GM12878 (cell line): ENCODE measurements at regions not wholly inside any gene's neighbourhood (a gene's known extent, or its start where the extent isn't known, plus 50 kb on each side); places are given as distances from the start of the nearest gene placed in this dataset.

ENCODE experiments used
- BHLHE40 ChIP-seq, 2 experiments: fragments of 450-650 bp in 1 of 2; IDR thresholded peaks; 2 replicates each; pipeline ENCODE4 v1.6.1; 2011 to 2017; ENCODE audit warnings: low read depth in 2 of 2, borderline replicate concordance in 1 of 2, improper control_type of control experiment in 1 of 2, low read length in 1 of 2, mild to moderate bottlenecking in 1 of 2
- BMI1 ChIP-seq: fragments of 450-650 bp; IDR thresholded peaks from 2 replicates; pipeline ENCODE4 v1.6.1; 2016; ENCODE audit warnings: mild to moderate bottlenecking, moderate library complexity, borderline replicate concordance
- BRCA1 ChIP-seq: IDR thresholded peaks from 2 replicates; pipeline ENCODE4 v1.6.1; 2011; ENCODE audit warnings: low read depth, low read length, improper control_type of control experiment
- E2F8 ChIP-seq: fragments of 450-650 bp; IDR thresholded peaks from 2 replicates; pipeline ENCODE4 v1.6.1; 2018; ENCODE audit warnings: mild to moderate bottlenecking, low read depth, moderate library complexity; ENCODE audit not compliant: partially characterized antibody
- E4F1 ChIP-seq: fragments of 450-650 bp; IDR thresholded peaks from 2 replicates; pipeline ENCODE4 v1.6.1; 2018; ENCODE audit warnings: borderline replicate concordance, mild to moderate bottlenecking; ENCODE audit not compliant: partially characterized antibody
- FOXM1 ChIP-seq: IDR thresholded peaks from 2 replicates; pipeline ENCODE4 v1.6.1; 2012; ENCODE audit warnings: low read depth, mild to moderate bottlenecking, inconsistent platforms, low read length, moderate library complexity
- HSF1 ChIP-seq: fragments of 150-350 bp; IDR thresholded peaks from 2 replicates; pipeline ENCODE4 v1.6.1; 2014; ENCODE audit warnings: mild to moderate bottlenecking, low read depth, low read length
- JUNB ChIP-seq: IDR thresholded peaks from 2 replicates; pipeline ENCODE4 v1.6.1; 2016; ENCODE audit warnings: antibody characterized with exemption, mild to moderate bottlenecking
- TAF1 ChIP-seq: IDR thresholded peaks from 2 replicates; pipeline ENCODE4 v1.6.1; 2011; ENCODE audit warnings: mild to moderate bottlenecking, low read depth, low read length, borderline replicate concordance
- USF1 ChIP-seq: IDR thresholded peaks from 2 replicates; pipeline ENCODE4 v1.6.1; 2011; ENCODE audit warnings: borderline replicate concordance, low read depth, mild to moderate bottlenecking, moderate library complexity, mixed read lengths, low read length; ENCODE audit not compliant: insufficient read depth; ENCODE audit errors: extremely low read length
- TF ChIP-seq, protein P1 (sequence below), 3 experiments: IDR thresholded peaks in 2 of 3; conservative IDR thresholded peaks in 1 of 3; 2 replicates each; pipeline ENCODE4 v1.5.1; 2011; ENCODE audit warnings: low read depth in 3 of 3, low read length in 3 of 3, mild to moderate bottlenecking in 3 of 3, control low read depth in 2 of 3, moderate library complexity in 2 of 3, inconsistent platforms in 1 of 3, mixed read lengths in 1 of 3; ENCODE audit not compliant: control insufficient read depth in 2 of 3, insufficient read depth in 1 of 3; ENCODE audit errors: extremely low read depth in 1 of 3
- TF ChIP-seq, protein P2 (sequence below): IDR thresholded peaks from 2 replicates; pipeline ENCODE4 v1.6.1; 2012; ENCODE audit warnings: low read length, inconsistent platforms

- TF ChIP-seq, protein P1, sequence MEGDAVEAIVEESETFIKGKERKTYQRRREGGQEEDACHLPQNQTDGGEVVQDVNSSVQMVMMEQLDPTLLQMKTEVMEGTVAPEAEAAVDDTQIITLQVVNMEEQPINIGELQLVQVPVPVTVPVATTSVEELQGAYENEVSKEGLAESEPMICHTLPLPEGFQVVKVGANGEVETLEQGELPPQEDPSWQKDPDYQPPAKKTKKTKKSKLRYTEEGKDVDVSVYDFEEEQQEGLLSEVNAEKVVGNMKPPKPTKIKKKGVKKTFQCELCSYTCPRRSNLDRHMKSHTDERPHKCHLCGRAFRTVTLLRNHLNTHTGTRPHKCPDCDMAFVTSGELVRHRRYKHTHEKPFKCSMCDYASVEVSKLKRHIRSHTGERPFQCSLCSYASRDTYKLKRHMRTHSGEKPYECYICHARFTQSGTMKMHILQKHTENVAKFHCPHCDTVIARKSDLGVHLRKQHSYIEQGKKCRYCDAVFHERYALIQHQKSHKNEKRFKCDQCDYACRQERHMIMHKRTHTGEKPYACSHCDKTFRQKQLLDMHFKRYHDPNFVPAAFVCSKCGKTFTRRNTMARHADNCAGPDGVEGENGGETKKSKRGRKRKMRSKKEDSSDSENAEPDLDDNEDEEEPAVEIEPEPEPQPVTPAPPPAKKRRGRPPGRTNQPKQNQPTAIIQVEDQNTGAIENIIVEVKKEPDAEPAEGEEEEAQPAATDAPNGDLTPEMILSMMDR (IDR thresholded peaks at IDR 0.05 in 2 of 3, conservative IDR thresholded peaks at IDR 0.05 in 1 of 3; ENCODE audit: control insufficient read depth in 2 of 3, extremely low read depth in 1 of 3, insufficient read depth in 1 of 3, low read depth in 3 of 3, low read length in 3 of 3), result no peak
- no peak for TF ChIP-seq HSF1
- no peak for TF ChIP-seq BMI1
- no peak for TF ChIP-seq FOXM1
- TF ChIP-seq, protein P2, sequence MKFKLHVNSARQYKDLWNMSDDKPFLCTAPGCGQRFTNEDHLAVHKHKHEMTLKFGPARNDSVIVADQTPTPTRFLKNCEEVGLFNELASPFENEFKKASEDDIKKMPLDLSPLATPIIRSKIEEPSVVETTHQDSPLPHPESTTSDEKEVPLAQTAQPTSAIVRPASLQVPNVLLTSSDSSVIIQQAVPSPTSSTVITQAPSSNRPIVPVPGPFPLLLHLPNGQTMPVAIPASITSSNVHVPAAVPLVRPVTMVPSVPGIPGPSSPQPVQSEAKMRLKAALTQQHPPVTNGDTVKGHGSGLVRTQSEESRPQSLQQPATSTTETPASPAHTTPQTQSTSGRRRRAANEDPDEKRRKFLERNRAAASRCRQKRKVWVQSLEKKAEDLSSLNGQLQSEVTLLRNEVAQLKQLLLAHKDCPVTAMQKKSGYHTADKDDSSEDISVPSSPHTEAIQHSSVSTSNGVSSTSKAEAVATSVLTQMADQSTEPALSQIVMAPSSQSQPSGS, result no peak
- TF ChIP-seq JUNB, result no peak
- no peak for TF ChIP-seq TAF1
- TF ChIP-seq USF1, result no peak
- TF ChIP-seq BRCA1, result no peak
- no peak for TF ChIP-seq E2F8
- no peak for TF ChIP-seq E4F1
- TF ChIP-seq BHLHE40 (IDR thresholded peaks at IDR 0.05; ENCODE audit: borderline replicate concordance in 1 of 2, low read depth in 2 of 2, low read length in 1 of 2), result no peak
Measured at GRCh38 chr2:101545950-101546349, 71.0 kb upstream of the RFX8 start.
